Endothelial cell (in vitro differentiated cells): ENCODE measurements at regions not wholly inside any gene's neighbourhood (a gene's known extent, or its start where the extent isn't known, plus 50 kb on each side); places are given as distances from the start of the nearest gene placed in this dataset.
"Not testable (repeated sequence)": the region's sequence is repeated elsewhere in the genome, so short reads cannot be mapped to it uniquely, and the experiment has no call there.

Experiments
- DNase-seq: peaks from one replicate; pipeline ENCODE4 v3.0.0; 2021; ENCODE audit warnings: low spot score
- H3K27ac Mint-ChIP-seq: one replicate; pipeline ENCODE4 v1.8.0; 2021; ENCODE audit warnings: mixed read lengths, inconsistent platforms; ENCODE audit not compliant: unreplicated experiment
- H3K27me3 Mint-ChIP-seq: one replicate; pipeline ENCODE4 v1.8.0; 2021; ENCODE audit warnings: mild to moderate bottlenecking, moderate library complexity, mixed read lengths, inconsistent platforms; ENCODE audit not compliant: unreplicated experiment
- H3K36me3 Mint-ChIP-seq: one replicate; pipeline ENCODE4 v1.8.0; 2021; ENCODE audit warnings: mild to moderate bottlenecking, low read depth, mixed read lengths, inconsistent platforms; ENCODE audit not compliant: unreplicated experiment
- H3K4me1 Mint-ChIP-seq: one replicate; pipeline ENCODE4 v1.8.0; 2021; ENCODE audit warnings: mild to moderate bottlenecking, mixed read lengths, inconsistent platforms; ENCODE audit not compliant: unreplicated experiment
- H3K4me3 Mint-ChIP-seq: one replicate; pipeline ENCODE4 v1.8.0; 2021; ENCODE audit warnings: mild to moderate bottlenecking, mixed read lengths, inconsistent platforms; ENCODE audit not compliant: unreplicated experiment
- H3K9me3 Mint-ChIP-seq: one replicate; pipeline ENCODE4 v1.8.0; 2021; ENCODE audit warnings: mixed read lengths, inconsistent platforms; ENCODE audit not compliant: unreplicated experiment
- CTCF ChIP-seq: fragments of 200-600 bp; sonication (generic); IDR thresholded peaks from one replicate; pipeline ENCODE4 v1.5.0; 2021; ENCODE audit warnings: antibody characterized with exemption; ENCODE audit not compliant: unreplicated experiment

DNA sequence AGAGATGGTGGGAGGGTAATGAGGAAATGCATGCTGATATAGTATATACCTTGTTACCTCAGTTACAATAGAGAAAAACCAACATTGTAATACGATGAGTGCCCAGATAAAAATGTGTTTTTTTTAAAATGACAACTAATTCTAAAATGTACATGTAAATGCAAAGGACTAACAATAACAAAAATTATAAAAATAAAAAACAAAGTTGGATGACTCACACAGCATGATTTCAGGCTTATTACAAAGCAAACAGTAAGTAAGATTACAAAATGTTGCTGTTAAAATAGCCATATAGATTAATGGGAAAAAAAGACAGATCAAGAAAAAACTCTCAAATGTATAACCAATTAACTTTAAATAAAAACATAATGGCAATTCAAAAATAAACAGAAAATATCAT lies 1099.4 kb downstream of the FSCB start:
- TF ChIP-seq CTCF, result no peak
- no peaks in the 10 kb centered on the region for H3K36me3 Mint-ChIP-seq
- no peaks in the 10 kb centered on the region for H3K27me3 Mint-ChIP-seq
- H3K4me3 Mint-ChIP-seq, result no peak overlapping the region
- H3K4me1 Mint-ChIP-seq, result no peaks in the 10 kb centered on the region
- no peak for DNase-seq
- no peak overlapping the region for H3K27ac Mint-ChIP-seq
- no peaks in the 10 kb centered on the region for H3K9me3 Mint-ChIP-seq

GRCh38 chr14:43406931-43407330 lies 1100.2 kb downstream of the FSCB start:
- TF ChIP-seq CTCF, result no peak
- Mint-ChIP-seq H3K9me3 (no peaks in the 10 kb centered on the region), H3K4me1 (no peaks in the 10 kb centered on the region), H3K27ac (no peak overlapping the region), H3K4me3 (no peak overlapping the region), H3K27me3 (no peaks in the 10 kb centered on the region), H3K36me3 (no peaks in the 10 kb centered on the region)
- no peak for DNase-seq

DNA sequence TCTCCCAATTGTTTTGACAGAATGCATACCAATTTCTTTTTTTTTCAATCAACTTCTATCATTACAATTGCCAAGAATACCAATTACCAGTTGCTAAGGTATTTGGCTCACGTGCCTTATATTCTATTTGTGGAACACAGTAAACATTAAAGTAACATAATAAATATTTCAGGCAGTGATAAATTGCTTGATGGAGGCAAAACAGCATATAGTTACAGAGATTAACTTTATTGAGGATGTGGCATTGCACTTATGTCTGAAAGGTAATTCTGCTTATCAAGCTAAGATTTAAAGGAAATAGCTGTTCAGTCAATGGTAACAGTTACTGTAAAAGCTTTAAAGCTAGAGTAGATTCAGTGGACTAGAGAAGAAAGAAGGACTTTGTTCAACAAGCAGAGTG lies 1107.8 kb downstream of the FSCB start:
- TF ChIP-seq CTCF, result no peak
- Mint-ChIP-seq H3K4me3 (no peak overlapping the region), H3K36me3 (no peaks in the 10 kb centered on the region), H3K27ac (no peak overlapping the region), H3K9me3 (no peaks in the 10 kb centered on the region), H3K4me1 (no peaks in the 10 kb centered on the region), H3K27me3 (no peaks in the 10 kb centered on the region)
- no peak for DNase-seq

GRCh38 chr14:43370565-43370896 lies 1136.6 kb downstream of the FSCB start:
- H3K4me1 Mint-ChIP-seq, H3K36me3 Mint-ChIP-seq, H3K27ac Mint-ChIP-seq, H3K4me3 Mint-ChIP-seq, H3K9me3 Mint-ChIP-seq, H3K27me3 Mint-ChIP-seq, DNase-seq: not testable (repeated sequence)

DNA sequence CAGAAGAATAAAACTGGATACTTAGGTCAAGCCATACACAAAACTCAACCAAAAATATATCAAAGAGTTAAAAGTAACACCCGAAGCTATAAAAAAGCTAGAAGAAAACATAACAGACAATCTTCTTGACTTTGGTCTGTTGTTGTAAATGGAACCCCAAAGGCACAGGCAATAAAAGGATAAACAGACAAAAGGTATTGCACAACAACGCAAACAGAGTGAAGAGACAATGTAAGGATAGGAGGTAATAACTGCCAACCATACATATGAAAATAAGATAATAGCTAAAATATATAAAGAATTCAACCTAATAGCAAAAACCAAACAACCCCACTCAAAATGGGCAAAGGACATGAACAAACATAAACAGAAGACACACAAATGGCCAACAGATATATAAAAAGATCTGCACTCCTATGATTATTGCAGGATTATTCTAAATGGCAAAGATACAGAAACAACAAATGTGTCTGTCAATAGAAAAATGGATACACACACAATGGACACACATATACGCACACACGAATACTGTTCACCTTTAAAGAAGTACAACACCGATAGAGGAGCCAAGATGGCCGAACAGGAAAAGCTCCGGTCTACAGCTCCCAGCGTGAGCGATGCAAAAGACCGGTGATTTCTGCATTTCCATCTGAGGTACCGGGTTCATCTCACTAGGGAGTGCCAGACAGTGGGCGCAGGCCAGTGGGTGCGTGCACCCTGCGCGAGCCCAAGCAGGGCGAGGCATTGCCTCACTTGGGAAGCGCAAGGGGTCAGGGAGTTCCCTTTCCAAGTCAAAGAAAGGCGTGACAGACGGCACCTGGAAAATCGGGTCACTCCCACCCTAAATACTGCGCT lies 1137.1 kb downstream of the FSCB start:
- Mint-ChIP-seq H3K4me1 (no peaks in the 10 kb centered on the region), H3K27ac (no peak overlapping the region), H3K36me3 (no peaks in the 10 kb centered on the region)

More for the DNA sequence above, 1137.1 kb downstream of the FSCB start:
- H3K4me3 Mint-ChIP-seq, result no peak overlapping the region
- no peaks in the 10 kb centered on the region for H3K27me3 Mint-ChIP-seq
- TF ChIP-seq CTCF, result no peak
- no peaks in the 10 kb centered on the region for H3K9me3 Mint-ChIP-seq
- DNase-seq, result no peak
